Vagina (tissue), 2 donors: ENCODE measurements at regions not wholly inside any gene's neighbourhood (a gene's known extent, or its start where the extent isn't known, plus 50 kb on each side); places are given as distances from the start of the nearest gene placed in this dataset.

Experiments used
- DNase-seq, 2 donors: peaks; one replicate each; pipeline ENCODE4 v3.0.0-alpha.2; 2017; ENCODE audit errors: extremely low spot score in 2 of 2
- H3K27ac ChIP-seq: fragments of 200-600 bp; sonication (generic); one replicate; pipeline ENCODE4 v1.5.1; 2019
- H3K27me3 ChIP-seq: fragments of 200-600 bp; sonication (generic); one replicate; pipeline ENCODE4 v1.5.1; 2019
- H3K36me3 ChIP-seq, 2 donors: fragments of 200-600 bp; sonication (generic); one replicate each; pipeline ENCODE4 v1.5.1; 2017 to 2019
- H3K4me1 ChIP-seq: fragments of 200-600 bp; sonication (generic); one replicate; pipeline ENCODE4 v1.5.1; 2019
- H3K4me3 ChIP-seq, 2 donors: fragments of 200-600 bp; sonication (generic); 1 replicate in 1 of 2; 2 replicates in 1 of 2; pipeline ENCODE4 v1.5.1; 2016 to 2019
- H3K9me3 ChIP-seq: fragments of 200-600 bp; sonication (generic); one replicate; pipeline ENCODE4 v1.5.1; 2019
- POLR2A ChIP-seq, 2 donors: fragments of 450-650 bp; IDR thresholded peaks; one replicate each; pipeline ENCODE4 v1.6.1; 2017; ENCODE audit warnings: antibody characterized with exemption in 2 of 2, mild to moderate bottlenecking in 2 of 2, moderate library complexity in 2 of 2
- POLR2AphosphoS5 ChIP-seq, 2 donors: sonication (generic); formaldehyde crosslinking; IDR thresholded peaks; one replicate each; pipeline ENCODE4 v1.9.0; 2017; ENCODE audit warnings: antibody characterized with exemption in 2 of 2, mild to moderate bottlenecking in 2 of 2, low read depth in 1 of 2; ENCODE audit not compliant: insufficient read depth in 1 of 2
- intact Hi-C: fragments of 100-400 bp; cut with DNase I; formaldehyde crosslinking; loops from one replicate; pipeline ENCODE4 v1.15.1; 2023
- TF ChIP-seq, protein P1 (sequence below), 3 experiments: fragments of 450-650 bp in 2 of 3; fragments of 200-600 bp in 1 of 3; sonication (generic) in 1 of 3; IDR thresholded peaks; one replicate each; pipeline ENCODE4 v1.5.1; 2017 to 2019; ENCODE audit warnings: antibody characterized with exemption in 3 of 3, mild to moderate bottlenecking in 2 of 3, moderate library complexity in 2 of 3

DNA sequence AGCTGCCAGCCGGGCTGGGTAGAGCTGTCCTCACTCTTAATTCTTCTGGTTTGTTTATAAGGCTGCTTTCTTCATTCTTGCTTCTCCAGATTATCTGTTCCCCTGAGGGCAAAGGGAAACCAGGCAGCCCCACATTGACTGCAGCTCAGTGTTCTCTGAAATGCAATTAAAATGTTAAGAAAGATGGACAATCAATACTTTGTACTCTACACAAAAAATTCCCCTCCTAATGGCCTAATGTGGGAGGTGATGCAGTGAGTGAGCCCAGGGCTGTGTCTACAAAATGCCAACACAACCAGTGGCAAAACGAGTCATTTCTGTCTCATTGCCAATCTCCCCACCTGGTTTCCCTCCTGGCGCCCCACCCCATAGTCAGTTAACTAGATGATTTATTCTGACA lies 541.7 kb upstream of the RAB6C start:
- H3K4me1 ChIP-seq: no peaks in the 10 kb centered on the region
- TF ChIP-seq, protein P1, sequence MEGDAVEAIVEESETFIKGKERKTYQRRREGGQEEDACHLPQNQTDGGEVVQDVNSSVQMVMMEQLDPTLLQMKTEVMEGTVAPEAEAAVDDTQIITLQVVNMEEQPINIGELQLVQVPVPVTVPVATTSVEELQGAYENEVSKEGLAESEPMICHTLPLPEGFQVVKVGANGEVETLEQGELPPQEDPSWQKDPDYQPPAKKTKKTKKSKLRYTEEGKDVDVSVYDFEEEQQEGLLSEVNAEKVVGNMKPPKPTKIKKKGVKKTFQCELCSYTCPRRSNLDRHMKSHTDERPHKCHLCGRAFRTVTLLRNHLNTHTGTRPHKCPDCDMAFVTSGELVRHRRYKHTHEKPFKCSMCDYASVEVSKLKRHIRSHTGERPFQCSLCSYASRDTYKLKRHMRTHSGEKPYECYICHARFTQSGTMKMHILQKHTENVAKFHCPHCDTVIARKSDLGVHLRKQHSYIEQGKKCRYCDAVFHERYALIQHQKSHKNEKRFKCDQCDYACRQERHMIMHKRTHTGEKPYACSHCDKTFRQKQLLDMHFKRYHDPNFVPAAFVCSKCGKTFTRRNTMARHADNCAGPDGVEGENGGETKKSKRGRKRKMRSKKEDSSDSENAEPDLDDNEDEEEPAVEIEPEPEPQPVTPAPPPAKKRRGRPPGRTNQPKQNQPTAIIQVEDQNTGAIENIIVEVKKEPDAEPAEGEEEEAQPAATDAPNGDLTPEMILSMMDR (IDR thresholded peaks at IDR 0.05): no peak
- TF ChIP-seq POLR2A (IDR thresholded peaks at IDR 0.05): no peak
- TF ChIP-seq POLR2AphosphoS5 (IDR thresholded peaks at IDR 0.05; ENCODE audit: insufficient read depth in 1 of 2, low read depth in 1 of 2): no peak
- no peak overlapping the region for H3K27ac ChIP-seq

DNA sequence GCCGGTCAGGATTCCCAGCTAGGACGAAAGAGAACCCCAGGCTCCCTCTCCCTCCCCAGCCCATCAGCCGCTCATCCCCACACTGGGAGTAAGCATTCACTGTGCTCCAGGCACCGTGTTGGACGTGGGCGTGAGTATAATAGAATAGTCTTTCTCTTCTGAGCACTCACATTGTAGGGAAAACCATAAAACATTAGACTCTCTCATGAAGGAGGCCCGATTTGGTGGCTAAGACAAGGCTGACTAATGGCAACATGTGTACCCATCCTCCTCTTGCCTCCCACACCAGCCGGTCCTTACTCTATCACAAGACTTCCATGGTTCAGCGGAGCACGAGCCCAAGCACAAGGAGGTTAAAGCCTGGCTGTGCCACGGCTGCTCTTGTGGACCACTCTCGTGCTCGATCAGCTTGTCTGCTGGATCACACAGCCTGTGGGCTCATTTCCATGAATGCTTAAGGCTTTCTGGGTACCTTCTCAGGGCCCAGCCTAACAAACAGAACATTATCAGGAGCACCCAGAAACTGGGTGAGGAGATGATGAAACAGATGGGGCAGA lies 540.9 kb upstream of the RAB6C start:
- DNase-seq: peak in 1 of 2 donors; percentile 67
- Histone ChIP-seq H3K27me3 (no peaks in the 10 kb centered on the region), H3K4me1 (no peaks in the 10 kb centered on the region), H3K27ac (no peak overlapping the region), H3K36me3 (no peaks in the 10 kb centered on the region), H3K4me3 (no peak overlapping the region), H3K9me3 (no peaks in the 10 kb centered on the region)
- intact Hi-C loops: no loop called here
- TF ChIP-seq, protein P1 (IDR thresholded peaks at IDR 0.05): no peak
- TF ChIP-seq POLR2AphosphoS5 (IDR thresholded peaks at IDR 0.05; ENCODE audit: insufficient read depth in 1 of 2, low read depth in 1 of 2) (no peak), POLR2A (IDR thresholded peaks at IDR 0.05) (no peak)

More for the DNA sequence above, 541.7 kb upstream of the RAB6C start:
- H3K27me3 ChIP-seq: no peaks in the 10 kb centered on the region
- intact Hi-C loops: no loop called here
- H3K9me3 ChIP-seq: no peaks in the 10 kb centered on the region
- no peak overlapping the region for H3K4me3 ChIP-seq
- no peaks in the 10 kb centered on the region for H3K36me3 ChIP-seq
- no peak for DNase-seq

DNA sequence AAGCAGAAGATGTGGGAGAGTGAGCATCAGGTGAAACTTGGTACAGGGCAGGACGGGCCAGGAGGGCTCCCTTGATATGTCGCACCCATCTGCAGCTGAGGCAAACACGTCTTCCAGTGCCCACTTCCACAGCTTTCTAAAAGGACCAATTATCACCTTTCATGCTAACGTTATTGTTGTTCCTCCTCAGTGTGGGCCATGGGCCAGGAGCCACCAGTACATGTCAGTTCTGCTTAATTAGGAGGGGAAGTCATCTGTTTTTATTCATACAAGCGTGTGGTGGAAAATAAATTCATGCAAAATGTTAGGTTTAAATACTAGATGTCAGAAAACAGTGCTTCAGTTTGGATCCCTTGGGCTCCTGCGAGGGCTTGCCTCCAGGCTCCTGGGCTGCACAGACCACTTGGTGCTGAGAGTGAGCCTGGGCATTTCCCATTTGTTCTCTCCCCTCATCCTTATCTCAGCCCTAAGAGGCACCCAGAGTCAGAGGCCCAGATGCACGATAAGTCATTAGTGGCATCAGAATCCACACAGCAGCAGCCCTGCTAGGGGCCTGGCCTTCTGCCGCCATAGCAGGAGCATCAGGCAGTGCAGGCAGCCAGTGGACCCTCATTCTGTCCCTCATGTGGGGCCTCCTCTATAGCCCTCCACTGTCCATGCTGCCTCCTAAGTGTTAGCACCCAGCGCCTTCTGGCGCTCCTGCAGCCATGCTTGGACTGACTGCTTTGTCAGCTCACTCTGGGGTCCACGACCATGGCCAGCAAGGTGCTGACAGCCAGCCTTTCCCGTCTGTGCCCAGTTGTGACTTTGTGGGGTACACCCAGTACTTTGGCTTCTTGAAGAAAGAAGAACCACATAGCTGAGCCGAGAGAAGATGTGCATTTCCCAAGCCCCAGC lies 539.8 kb upstream of the RAB6C start:
- peak in 1 of 2 donors; percentile 80 for DNase-seq
- no peaks in the 10 kb centered on the region for H3K9me3 ChIP-seq
- no peak overlapping the region for H3K27ac ChIP-seq
- no peaks in the 10 kb centered on the region for H3K4me1 ChIP-seq
- no peaks in the 10 kb centered on the region for H3K36me3 ChIP-seq
- TF ChIP-seq POLR2A (IDR thresholded peaks at IDR 0.05) (no peak), POLR2AphosphoS5 (IDR thresholded peaks at IDR 0.05; ENCODE audit: insufficient read depth in 1 of 2, low read depth in 1 of 2) (no peak)
- TF ChIP-seq, protein P1 (IDR thresholded peaks at IDR 0.05): no peak
- H3K27me3 ChIP-seq: no peaks in the 10 kb centered on the region
- intact Hi-C loops: no loop called here
- H3K4me3 ChIP-seq: no peak overlapping the region

DNA sequence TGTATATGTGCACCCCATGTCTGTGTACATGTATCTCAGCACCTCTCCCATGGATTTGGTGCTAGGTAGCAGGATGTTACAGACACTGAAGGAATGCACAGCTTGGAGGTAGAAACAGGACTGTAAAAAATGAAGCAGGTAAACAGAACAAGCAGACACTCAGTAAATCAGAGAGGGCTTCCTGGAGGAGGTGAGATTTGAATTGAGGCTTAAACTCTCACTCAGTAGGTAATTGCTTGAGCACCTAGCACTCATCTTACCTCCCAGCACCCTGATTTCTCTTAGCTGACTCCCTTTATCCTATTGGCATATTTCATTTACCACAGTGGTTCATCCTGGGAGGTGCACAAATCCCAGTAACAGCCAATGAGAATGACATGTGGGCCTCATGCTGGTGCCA lies 537.9 kb upstream of the RAB6C start:
- no peaks in the 10 kb centered on the region for H3K27me3 ChIP-seq
- H3K4me3 ChIP-seq: no peak overlapping the region
- intact Hi-C loops: no loop called here
- TF ChIP-seq, protein P1 (IDR thresholded peaks at IDR 0.05): no peak
- TF ChIP-seq POLR2A (IDR thresholded peaks at IDR 0.05) (no peak), POLR2AphosphoS5 (IDR thresholded peaks at IDR 0.05; ENCODE audit: insufficient read depth in 1 of 2, low read depth in 1 of 2) (no peak)
- H3K27ac ChIP-seq: no peak overlapping the region
- H3K4me1 ChIP-seq: no peaks in the 10 kb centered on the region
- no peaks in the 10 kb centered on the region for H3K9me3 ChIP-seq
- no peaks in the 10 kb centered on the region for H3K36me3 ChIP-seq
- no peak for DNase-seq
